Fibroblast of the conjunctiva (primary cell): ENCODE measurements at regions not wholly inside any gene's neighbourhood (a gene's known extent, or its start where the extent isn't known, plus 50 kb on each side); places are given as distances from the start of the nearest gene placed in this dataset.
"Not testable (repeated sequence)": the region's sequence is repeated elsewhere in the genome, so short reads cannot be mapped to it uniquely, and the experiment has no call there.

ENCODE experiments used
- DNase-seq: peaks from one replicate; pipeline ENCODE4 v3.0.0-alpha.2; 2010; ENCODE audit warnings: low read depth

GRCh38 chr5:96319981-96320739 is 112.9 kb downstream of the PCSK1 start:
- not testable (repeated sequence) for DNase-seq

DNA sequence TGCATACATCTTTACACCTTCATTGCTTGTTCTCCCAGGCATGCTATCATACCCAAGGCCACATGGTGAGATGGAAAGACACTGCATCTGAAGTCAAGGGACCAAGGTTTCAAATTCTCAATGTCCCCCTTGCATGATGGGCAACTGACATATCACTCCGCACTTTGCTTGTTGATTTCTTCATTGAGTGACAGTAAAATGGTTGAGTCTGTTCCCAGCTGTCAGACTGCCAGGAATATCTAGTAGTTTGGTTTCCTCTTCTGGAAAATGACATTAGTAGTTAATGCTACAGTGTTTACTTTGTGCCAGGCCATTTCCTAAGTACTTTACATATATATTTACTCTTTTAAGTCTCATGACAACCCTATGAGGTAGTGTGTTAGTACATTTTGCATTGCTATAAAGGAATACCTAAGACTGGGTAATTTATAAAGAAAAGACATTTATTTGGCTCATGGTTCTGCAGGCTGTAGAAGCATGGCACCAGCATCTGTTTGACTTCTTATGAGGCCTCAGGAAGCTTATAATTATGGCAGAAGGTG is 114.4 kb downstream of the PCSK1 start:
- DNase-seq = no peak

DNA sequence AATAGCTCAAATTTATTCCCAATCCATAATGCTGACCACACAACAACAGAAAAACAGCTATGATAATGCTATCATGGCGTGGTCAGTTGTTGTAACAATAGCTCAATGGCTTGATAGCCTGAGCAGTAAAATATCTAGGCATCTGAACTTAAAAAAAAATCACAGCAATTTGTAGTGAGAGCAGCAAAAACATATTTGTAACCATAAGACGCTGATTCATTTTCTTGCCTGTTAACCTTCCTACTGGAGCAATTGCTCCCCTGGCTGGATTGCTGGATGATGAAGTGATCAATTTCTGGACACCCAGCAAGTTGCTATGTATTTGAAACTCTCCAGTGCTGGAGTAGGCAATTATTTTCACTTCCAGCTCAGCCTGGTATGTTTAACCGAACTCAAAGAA is 115.1 kb downstream of the PCSK1 start:
- no peak for DNase-seq

DNA sequence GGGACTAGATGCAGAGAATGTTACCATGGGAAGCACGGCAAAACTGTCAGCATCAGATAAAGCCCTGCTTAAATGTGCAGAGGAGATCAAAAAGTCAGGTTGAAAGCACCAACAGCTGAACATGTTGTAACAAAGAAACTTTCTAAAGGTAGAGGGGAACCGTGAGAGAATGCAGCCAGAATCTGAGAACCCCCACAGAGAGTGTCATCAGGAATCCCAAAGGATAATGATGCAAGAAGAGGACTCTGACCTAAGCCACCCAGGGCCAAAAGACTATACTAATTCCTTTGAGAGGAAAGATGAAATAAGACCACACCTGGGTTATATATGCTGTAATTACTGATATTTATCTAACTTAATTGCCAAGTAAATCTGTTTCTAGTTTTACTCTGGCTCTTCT is 116.6 kb downstream of the PCSK1 start:
- no peak for DNase-seq

GRCh38 chr5:96316017-96316416 is 117.0 kb downstream of the PCSK1 start:
- no peak for DNase-seq

DNA sequence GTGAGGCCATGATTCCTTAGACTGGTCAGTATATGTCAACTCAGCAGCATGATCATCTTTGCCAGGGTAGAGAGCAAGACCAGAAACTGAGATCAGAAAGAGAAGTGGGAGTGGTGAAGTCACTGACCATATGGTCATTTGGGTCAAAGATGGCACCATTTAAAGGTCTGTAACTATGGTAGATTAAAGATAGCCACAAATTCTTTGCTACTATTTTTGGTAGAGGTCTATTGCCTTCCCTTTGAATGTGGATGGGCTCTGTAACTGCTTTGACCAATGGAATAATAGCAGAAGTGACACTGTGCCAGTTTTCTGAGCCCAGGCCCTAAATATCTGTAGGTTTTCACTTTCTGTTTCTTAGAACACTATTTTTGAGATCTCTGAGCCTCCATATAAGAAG is 117.6 kb downstream of the PCSK1 start:
- no peak for DNase-seq

- no peak for DNase-seq
Observed at GRCh38 chr5:96312383-96312782, 120.7 kb downstream of the PCSK1 start.

DNA sequence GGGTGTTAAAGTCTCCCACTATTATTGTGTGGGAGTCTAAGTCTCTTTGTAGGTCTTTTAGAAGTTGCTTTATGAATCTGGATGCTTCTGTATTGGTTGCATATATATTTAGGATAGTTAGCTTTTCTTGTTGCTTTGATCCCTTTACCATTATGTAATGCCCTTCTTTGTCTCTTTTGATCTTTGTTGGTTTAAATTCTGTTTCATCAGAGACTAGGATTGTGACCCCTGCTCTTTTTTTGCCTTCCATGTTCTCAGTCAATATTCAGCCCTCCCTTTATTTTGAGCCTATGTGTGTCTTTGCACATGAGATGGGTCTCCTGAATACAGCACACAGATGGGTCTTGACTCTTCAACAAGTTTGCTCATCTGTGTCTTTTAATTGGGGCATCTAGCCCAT is 126.0 kb downstream of the PCSK1 start:
- not testable (repeated sequence) for DNase-seq

DNA sequence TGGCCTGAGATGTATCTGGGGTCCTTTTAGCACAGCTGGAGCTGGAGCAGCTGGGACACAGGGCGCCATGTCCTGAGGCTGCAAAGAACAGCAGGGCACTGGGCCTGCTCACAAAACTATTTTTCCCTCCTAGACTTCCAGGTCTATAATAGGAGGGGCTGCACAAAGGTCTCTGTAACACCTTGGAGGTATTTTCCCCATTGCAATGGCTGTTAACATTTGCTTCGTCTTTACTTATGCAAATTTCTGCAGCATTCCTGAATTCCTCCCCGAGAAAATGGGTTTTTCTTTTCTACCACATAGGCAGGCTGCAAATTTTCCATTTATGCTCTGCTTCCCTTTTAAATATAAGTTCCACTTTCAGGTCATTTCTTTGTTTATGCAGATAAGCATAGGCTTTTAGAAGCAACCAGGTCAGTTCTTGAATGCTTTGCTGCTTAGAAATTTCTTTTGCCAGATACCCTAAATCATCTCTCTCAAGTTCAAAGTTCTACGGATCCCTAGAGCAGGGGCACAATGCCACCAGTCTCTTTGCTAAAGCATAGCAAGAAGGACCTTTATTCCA is 130.8 kb downstream of the PCSK1 start:
- DNase-seq = no peak

GRCh38 chr5:96300976-96301375 is 132.1 kb downstream of the PCSK1 start:
- no peak for DNase-seq

GRCh38 chr5:96297867-96298266 is 135.2 kb downstream of the PCSK1 start:
- peak; percentile 91 for DNase-seq

DNA sequence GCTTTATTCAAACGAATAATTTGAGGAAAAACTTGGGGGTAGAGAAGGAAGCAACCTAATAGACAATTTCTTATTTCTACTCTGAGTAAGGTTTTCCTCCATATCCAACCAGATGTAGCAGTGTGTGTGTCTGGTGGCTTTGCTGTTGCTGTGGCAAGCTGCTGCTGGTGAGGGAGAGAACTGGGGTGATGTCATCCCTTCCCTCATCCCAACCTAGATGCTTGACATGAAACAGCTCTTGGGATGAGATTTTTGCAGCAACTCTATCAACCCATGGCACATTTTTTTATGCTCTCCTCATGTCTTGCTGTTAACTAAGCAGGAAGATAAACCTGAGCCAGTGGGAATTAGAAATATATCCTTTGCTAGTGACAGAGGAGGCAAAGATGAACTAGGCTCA is 135.8 kb downstream of the PCSK1 start:
- peak; percentile 46 for DNase-seq

- DNase-seq = no peak
Observed at GRCh38 chr5:96294884-96295202, 138.2 kb downstream of the PCSK1 start.

GRCh38 chr5:96293966-96294883 is 138.8 kb downstream of the PCSK1 start:
- DNase-seq = no peak

GRCh38 chr5:96292582-96293247 is 140.3 kb downstream of the PCSK1 start:
- no peak for DNase-seq

DNA sequence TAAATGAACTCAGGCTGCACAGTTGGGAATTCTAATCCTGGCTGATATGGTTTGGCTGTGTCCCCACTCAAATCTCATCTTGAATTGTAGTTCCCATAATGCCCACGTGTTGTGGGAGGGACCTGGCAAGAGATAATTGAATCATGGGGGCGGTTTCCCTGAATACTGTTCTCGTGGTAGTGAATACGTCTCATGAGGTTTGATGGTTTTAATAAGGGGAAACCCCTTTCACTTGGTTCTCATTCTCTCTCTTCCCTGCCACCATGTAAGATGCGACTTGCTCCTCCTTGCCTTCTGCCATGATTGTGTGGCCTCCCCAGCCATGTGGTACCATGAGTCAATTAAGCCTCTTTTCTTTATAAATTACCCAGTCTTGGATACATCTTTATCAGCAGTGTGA is 143.8 kb downstream of the PCSK1 start:
- DNase-seq = not testable (repeated sequence)

DNA sequence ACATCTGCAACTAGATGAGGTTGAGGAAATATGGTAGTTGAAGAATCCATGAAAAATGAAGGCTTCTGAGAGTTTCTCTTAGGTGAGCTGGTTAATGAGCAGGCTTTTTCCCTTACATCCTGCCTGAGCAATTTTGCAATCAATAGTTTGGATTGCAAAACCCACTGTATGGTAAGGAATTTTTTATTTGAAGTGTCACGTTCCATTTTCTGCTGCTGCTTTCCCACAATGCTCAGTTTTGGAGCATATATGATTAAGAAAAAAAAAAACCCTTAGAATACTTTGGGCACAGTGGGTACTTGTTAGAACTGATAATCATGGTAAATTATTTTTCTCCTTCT is 144.2 kb downstream of the PCSK1 start:
- no peak for DNase-seq

DNA sequence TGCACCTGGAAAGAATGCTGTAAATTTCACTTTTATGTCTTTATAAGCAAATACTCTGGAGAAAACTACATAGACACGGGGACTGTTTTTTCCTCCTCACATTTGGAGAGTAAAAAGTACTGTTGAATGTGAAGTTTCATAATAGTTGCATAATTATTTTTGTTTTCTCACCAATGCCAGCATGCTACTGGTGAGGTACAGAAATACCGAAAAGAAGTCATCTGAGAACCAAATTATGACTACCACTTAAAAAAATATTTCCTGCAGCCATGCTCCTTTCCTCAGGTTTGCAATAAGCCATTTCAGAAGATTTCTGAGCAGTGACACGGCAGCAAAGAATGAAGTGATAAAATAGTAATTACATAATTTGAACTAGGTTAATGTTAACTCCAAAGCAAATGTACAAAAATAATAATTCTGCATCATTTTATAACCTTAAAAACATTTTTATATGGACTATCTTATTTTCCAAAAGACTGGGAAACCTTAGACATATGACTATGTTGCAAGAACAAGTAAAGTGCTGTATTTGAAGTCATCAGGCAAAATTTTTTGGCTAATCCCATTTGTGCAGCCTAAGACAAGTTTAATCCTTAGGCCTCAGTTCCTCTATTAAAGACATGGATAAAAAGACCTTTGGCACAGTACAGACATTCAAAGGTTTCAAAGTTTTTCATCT is 144.7 kb downstream of the PCSK1 start:
- DNase-seq = no peak

GRCh38 chr5:96287136-96287535 is 145.9 kb downstream of the PCSK1 start:
- DNase-seq = no peak

- no peak for DNase-seq
Observed at GRCh38 chr5:96285823-96286222, 147.2 kb downstream of the PCSK1 start.

- DNase-seq = no peak
Observed at GRCh38 chr5:96284727-96285389, 148.2 kb downstream of the PCSK1 start.
